ENCODE measurements at regions not wholly inside any gene's neighbourhood (a gene's known extent, or its start where the extent isn't known, plus 50 kb on each side); places are given as distances from the start of the nearest gene placed in this dataset.

- TF ChIP-seq SIN3A (IDR thresholded peaks at IDR 0.05; ENCODE audit: borderline replicate concordance, insufficient read depth, low read length) (no peak), POLR2AphosphoS5 (IDR thresholded peaks at IDR 0.05; ENCODE audit: low read depth, low read length) (no peak), TAF1 (IDR thresholded peaks at IDR 0.05; ENCODE audit: borderline replicate concordance, insufficient read depth, low read length) (no peak), REST (IDR thresholded peaks at IDR 0.05; ENCODE audit: insufficient read depth in 1 of 2, low read depth in 2 of 2, low read length in 2 of 2) (no peak)
Observed at GRCh38 chr15:47857014-47857775, 139.9 kb downstream of the SEMA6D start.

Measured in PFSK-1 (cell line).